PFSK-1 (cell line): ENCODE measurements at regions not wholly inside any gene's neighbourhood (a gene's known extent, or its start where the extent isn't known, plus 50 kb on each side); places are given as distances from the start of the nearest gene placed in this dataset.

Experiments used
- FOXP2 ChIP-seq: optimal IDR thresholded peaks from 2 replicates; pipeline ENCODE3; 2011; ENCODE audit warnings: borderline replicate concordance, control low read depth, inconsistent platforms; ENCODE audit not compliant: insufficient read depth; ENCODE audit errors: extremely low read length, extremely low read depth
- POLR2AphosphoS5 ChIP-seq: IDR thresholded peaks from 2 replicates; pipeline ENCODE4 v1.6.1; 2012; ENCODE audit warnings: low read depth, mild to moderate bottlenecking, control low read depth, low read length, moderate library complexity
- SIN3A ChIP-seq: IDR thresholded peaks from 2 replicates; pipeline ENCODE4 v1.6.1; 2012; ENCODE audit warnings: mild to moderate bottlenecking, low read length, moderate library complexity, borderline replicate concordance; ENCODE audit not compliant: insufficient read depth
- TAF1 ChIP-seq: IDR thresholded peaks from 2 replicates; pipeline ENCODE4 v1.6.1; 2012; ENCODE audit warnings: low read length, control low read depth, borderline replicate concordance; ENCODE audit not compliant: insufficient read depth
- TF ChIP-seq, protein P1 (sequence below), 2 experiments: IDR thresholded peaks; 2 replicates each; pipeline versions ENCODE4 v1.6.1 to v1.8.0; 2011 to 2012; ENCODE audit warnings: low read depth in 2 of 2, low read length in 2 of 2, control low read depth in 1 of 2, inconsistent platforms in 1 of 2, mild to moderate bottlenecking in 1 of 2, moderate library complexity in 1 of 2; ENCODE audit not compliant: insufficient read depth in 1 of 2

DNA sequence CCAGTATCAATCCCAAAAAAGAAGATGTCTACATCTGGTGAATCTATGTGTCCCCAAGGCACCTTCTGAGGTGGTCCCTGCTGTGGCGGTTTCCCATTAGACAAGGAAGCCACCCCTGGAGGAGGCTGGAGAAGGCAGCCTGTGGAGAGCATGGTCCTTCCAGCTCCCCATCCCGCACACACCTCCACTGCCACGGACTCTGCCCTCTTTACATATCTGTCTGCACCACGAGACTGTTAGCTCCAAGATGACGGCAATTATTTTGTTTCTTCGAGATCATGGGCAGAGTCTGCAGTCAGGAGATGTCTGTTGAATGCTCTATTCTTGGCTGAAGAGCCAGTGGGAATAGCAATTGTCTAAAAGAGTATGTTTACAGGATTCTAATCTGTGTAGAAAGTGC, 132.0 kb downstream of the OSR1 start:
- TF ChIP-seq TAF1 (no peak), SIN3A (no peak), POLR2AphosphoS5 (no peak), FOXP2 (no peak)
- TF ChIP-seq, protein P1, sequence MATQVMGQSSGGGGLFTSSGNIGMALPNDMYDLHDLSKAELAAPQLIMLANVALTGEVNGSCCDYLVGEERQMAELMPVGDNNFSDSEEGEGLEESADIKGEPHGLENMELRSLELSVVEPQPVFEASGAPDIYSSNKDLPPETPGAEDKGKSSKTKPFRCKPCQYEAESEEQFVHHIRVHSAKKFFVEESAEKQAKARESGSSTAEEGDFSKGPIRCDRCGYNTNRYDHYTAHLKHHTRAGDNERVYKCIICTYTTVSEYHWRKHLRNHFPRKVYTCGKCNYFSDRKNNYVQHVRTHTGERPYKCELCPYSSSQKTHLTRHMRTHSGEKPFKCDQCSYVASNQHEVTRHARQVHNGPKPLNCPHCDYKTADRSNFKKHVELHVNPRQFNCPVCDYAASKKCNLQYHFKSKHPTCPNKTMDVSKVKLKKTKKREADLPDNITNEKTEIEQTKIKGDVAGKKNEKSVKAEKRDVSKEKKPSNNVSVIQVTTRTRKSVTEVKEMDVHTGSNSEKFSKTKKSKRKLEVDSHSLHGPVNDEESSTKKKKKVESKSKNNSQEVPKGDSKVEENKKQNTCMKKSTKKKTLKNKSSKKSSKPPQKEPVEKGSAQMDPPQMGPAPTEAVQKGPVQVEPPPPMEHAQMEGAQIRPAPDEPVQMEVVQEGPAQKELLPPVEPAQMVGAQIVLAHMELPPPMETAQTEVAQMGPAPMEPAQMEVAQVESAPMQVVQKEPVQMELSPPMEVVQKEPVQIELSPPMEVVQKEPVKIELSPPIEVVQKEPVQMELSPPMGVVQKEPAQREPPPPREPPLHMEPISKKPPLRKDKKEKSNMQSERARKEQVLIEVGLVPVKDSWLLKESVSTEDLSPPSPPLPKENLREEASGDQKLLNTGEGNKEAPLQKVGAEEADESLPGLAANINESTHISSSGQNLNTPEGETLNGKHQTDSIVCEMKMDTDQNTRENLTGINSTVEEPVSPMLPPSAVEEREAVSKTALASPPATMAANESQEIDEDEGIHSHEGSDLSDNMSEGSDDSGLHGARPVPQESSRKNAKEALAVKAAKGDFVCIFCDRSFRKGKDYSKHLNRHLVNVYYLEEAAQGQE (IDR thresholded peaks at IDR 0.05; ENCODE audit: insufficient read depth in 1 of 2, low read depth in 2 of 2, low read length in 2 of 2), result no peak
